Loucy (cell line): ENCODE measurements at regions not wholly inside any gene's neighbourhood (a gene's known extent, or its start where the extent isn't known, plus 50 kb on each side); places are given as distances from the start of the nearest gene placed in this dataset.
A peak's percentile ranks its signal among the peaks of the same experiment; 100 is the strongest.

ENCODE experiments used
- H2AFZ ChIP-seq: fragments of 200-600 bp; sonication (generic); 2 replicates; pipeline ENCODE4 v1.6.0; 2016; ENCODE audit warnings: antibody characterized with exemption, mild to moderate bottlenecking, low read length, moderate library complexity
- H3F3A ChIP-seq: fragments of 200-600 bp; 2 replicates; pipeline ENCODE4 v1.6.0; 2016; ENCODE audit warnings: antibody characterized with exemption, low read depth, mild to moderate bottlenecking
- H3K27me3 ChIP-seq: fragments of 200-600 bp; sonication (generic); 2 replicates; pipeline ENCODE4 v1.6.1; 2014; ENCODE audit warnings: low read length, mild to moderate bottlenecking; ENCODE audit not compliant: insufficient read depth, poor library complexity, severe bottlenecking
- H3K36me3 ChIP-seq: fragments of 200-600 bp; sonication (generic); 2 replicates; pipeline ENCODE4 v1.6.1; 2016; ENCODE audit warnings: low read length; ENCODE audit not compliant: insufficient read depth
- H3K4me1 ChIP-seq: fragments of 200-600 bp; sonication (generic); 2 replicates; pipeline ENCODE4 v1.5.1; 2014; ENCODE audit warnings: low read length, mild to moderate bottlenecking; ENCODE audit not compliant: insufficient read depth, poor library complexity, severe bottlenecking
- H3K4me2 ChIP-seq: fragments of 200-600 bp; sonication (generic); 2 replicates; pipeline ENCODE4 v1.6.0; 2014; ENCODE audit warnings: antibody characterized with exemption, low read length, low read depth, mild to moderate bottlenecking; ENCODE audit not compliant: poor library complexity, severe bottlenecking
- H3K4me3 ChIP-seq: fragments of 200-600 bp; sonication (generic); 2 replicates; pipeline ENCODE4 v1.5.1; 2014; ENCODE audit warnings: low read length, mild to moderate bottlenecking, mixed read lengths; ENCODE audit not compliant: poor library complexity, severe bottlenecking
- H3K79me2 ChIP-seq: fragments of 200-600 bp; sonication (generic); 2 replicates; pipeline ENCODE4 v1.6.1; 2014; ENCODE audit warnings: low read length; ENCODE audit not compliant: insufficient read depth
- H3K9ac ChIP-seq: fragments of 200-600 bp; sonication (generic); 2 replicates; pipeline ENCODE4 v1.6.0; 2014; ENCODE audit warnings: mild to moderate bottlenecking, low read depth, low read length, moderate library complexity; ENCODE audit not compliant: poor library complexity, severe bottlenecking
- H3K9me2 ChIP-seq: fragments of 200-600 bp; sonication (generic); replicated peaks from 2 replicates; pipeline ENCODE4 v1.6.1; 2016; ENCODE audit warnings: low read depth, low read length, mixed read lengths
- H3K9me3 ChIP-seq: fragments of 200-600 bp; sonication (generic); 2 replicates; pipeline ENCODE4 v1.6.1; 2014; ENCODE audit warnings: mild to moderate bottlenecking, antibody characterized with exemption, low read length, low read depth; ENCODE audit not compliant: insufficient read depth
- H4K20me1 ChIP-seq: fragments of 200-600 bp; sonication (generic); 2 replicates; pipeline ENCODE4 v1.6.0; 2014; ENCODE audit warnings: antibody characterized with exemption, low read length, mild to moderate bottlenecking; ENCODE audit not compliant: insufficient read depth, poor library complexity, severe bottlenecking
- EZH2phosphoT487 ChIP-seq: fragments of 200-600 bp; IDR thresholded peaks from 2 replicates; pipeline ENCODE4 v1.6.1; 2018; ENCODE audit warnings: antibody characterized with exemption, mild to moderate bottlenecking, moderate library complexity, borderline replicate concordance
- TF ChIP-seq, protein P1 (sequence below): fragments of 200-600 bp; sonication (generic); conservative IDR thresholded peaks from 2 replicates; pipeline ENCODE4 v1.5.1; 2014; ENCODE audit warnings: mild to moderate bottlenecking, antibody characterized with exemption, low read length

DNA sequence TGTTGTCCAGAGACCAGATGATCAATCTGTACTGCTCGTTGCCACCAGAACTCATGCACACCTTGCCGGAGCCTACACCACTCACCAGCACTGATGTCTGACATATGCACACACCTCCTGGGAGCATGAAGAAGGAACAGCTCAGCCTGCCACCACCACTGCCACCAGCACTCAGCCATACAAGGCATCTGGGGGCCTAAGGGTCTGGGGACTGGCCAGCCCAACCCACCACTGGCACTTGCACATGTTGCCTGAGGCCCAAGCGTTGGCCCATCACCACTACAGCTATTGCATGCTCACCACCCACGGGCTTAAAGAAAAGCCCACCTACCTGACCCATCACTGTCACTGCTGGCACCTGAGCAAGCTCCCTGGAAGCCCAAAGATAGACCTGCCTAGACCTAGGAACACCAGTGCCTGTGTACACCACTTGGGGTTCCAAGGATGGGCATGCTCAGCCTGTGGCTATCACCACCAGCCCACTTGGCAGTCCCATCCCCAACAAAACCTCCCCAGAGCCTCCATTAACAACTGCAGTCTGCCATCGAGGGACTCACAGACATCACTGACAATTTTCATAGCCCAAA, 174.3 kb upstream of the GRID2 start:
- Histone ChIP-seq H4K20me1 (no peaks in the 10 kb centered on the region), H3K4me2 (no peak overlapping the region), H3K9me3 (no peaks in the 10 kb centered on the region; the same call in 1 of the 2 replicates), H2AFZ (no peak overlapping the region), H3K9ac (no peak overlapping the region), H3K4me1 (no peaks in the 10 kb centered on the region), H3K9me2 (no peaks in the 10 kb centered on the region), H3K4me3 (no peak overlapping the region), H3K36me3 (no peaks in the 10 kb centered on the region), H3K27me3 (no peaks in the 10 kb centered on the region), H3F3A (no peaks in the 10 kb centered on the region), H3K79me2 (no peaks in the 10 kb centered on the region)
- no peak for TF ChIP-seq EZH2phosphoT487
- TF ChIP-seq, protein P1, sequence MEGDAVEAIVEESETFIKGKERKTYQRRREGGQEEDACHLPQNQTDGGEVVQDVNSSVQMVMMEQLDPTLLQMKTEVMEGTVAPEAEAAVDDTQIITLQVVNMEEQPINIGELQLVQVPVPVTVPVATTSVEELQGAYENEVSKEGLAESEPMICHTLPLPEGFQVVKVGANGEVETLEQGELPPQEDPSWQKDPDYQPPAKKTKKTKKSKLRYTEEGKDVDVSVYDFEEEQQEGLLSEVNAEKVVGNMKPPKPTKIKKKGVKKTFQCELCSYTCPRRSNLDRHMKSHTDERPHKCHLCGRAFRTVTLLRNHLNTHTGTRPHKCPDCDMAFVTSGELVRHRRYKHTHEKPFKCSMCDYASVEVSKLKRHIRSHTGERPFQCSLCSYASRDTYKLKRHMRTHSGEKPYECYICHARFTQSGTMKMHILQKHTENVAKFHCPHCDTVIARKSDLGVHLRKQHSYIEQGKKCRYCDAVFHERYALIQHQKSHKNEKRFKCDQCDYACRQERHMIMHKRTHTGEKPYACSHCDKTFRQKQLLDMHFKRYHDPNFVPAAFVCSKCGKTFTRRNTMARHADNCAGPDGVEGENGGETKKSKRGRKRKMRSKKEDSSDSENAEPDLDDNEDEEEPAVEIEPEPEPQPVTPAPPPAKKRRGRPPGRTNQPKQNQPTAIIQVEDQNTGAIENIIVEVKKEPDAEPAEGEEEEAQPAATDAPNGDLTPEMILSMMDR, result no peak

DNA sequence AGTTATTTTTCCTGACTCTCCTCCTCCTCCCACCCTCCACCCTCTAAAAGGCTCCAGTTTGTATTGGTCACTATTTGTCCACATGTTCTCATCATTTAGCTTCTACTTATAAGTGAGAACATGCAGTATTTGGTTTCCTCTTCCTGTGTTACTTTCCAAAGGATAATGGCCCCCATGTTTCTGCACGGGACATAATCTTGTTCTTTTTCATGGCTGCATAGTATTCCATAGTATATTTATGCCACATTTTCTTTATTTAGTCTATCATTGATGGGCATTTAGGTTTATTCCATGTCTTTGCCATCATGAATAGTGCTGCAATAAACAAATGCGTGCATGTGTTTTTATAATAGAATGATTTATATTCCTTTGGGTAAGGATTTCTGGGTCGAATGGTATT, 167.3 kb upstream of the GRID2 start:
- TF ChIP-seq, protein P1, result no peak
- TF ChIP-seq EZH2phosphoT487, result no peak
- Histone ChIP-seq H3K9me3 (0 out of 2 replicates have a peak, but pooled peaks cover 3% of the 10 kb centered on the region), H3K4me1 (no peaks in the 10 kb centered on the region), H3K9ac (no peak overlapping the region), H3K27me3 (no peaks in the 10 kb centered on the region), H3K79me2 (no peaks in the 10 kb centered on the region), H4K20me1 (no peaks in the 10 kb centered on the region), H3F3A (no peaks in the 10 kb centered on the region), H3K4me3 (no peak overlapping the region), H3K36me3 (no peaks in the 10 kb centered on the region), H3K9me2 (no peaks in the 10 kb centered on the region), H3K4me2 (no peak overlapping the region), H2AFZ (no peak overlapping the region)

DNA sequence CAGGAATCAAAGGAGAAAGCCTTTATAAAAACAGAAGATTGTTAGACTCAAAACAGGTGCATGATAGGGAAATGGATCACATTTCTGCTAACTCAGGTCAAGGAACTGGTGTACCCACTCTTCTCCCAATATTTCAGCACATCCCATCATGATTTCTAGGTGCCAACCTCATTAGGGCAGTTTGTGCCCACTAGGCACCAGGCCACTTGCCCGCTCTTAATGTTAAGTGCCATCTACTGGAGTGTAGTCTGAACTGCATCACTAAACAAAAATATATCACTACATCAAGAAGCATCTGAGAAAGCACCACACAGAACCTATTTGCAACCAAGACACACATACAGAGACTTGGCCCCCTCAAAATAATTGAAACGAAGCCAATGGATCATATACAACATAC, 140.4 kb upstream of the GRID2 start:
- H3K9me3 ChIP-seq, result no peaks in the 10 kb centered on the region
- TF ChIP-seq EZH2phosphoT487, result no peak
- TF ChIP-seq, protein P1, result peak; percentile 49
- H3K4me3 ChIP-seq, result no peak overlapping the region
- H3F3A ChIP-seq, result no peaks in the 10 kb centered on the region
- H3K4me1 ChIP-seq, result no peaks in the 10 kb centered on the region
- H3K27me3 ChIP-seq, result no peaks in the 10 kb centered on the region
- no peak overlapping the region for H3K4me2 ChIP-seq
- no peaks in the 10 kb centered on the region for H3K9me2 ChIP-seq
- no peak overlapping the region for H2AFZ ChIP-seq
- no peak overlapping the region for H3K9ac ChIP-seq
- H4K20me1 ChIP-seq, result no peaks in the 10 kb centered on the region
- H3K36me3 ChIP-seq, result no peaks in the 10 kb centered on the region
- H3K79me2 ChIP-seq, result no peaks in the 10 kb centered on the region
